Activated B cell treated with CpG ODN at 0.5 μM for 24 hours (primary cell): ENCODE measurements at regions not wholly inside any gene's neighbourhood (a gene's known extent, or its start where the extent isn't known, plus 50 kb on each side); places are given as distances from the start of the nearest gene placed in this dataset.

Source experiments
- ATAC-seq: fragments of 200-7000 bp; cut with Tn5 transposase; one replicate; pipeline ENCODE4 v1.10.0; 2021; ENCODE audit warnings: low read depth, mild to moderate bottlenecking, moderate library complexity
- CTCF ChIA-PET: fragments of 350-600 bp; sonication (Branson Sonifier 250); formaldehyde crosslinking; loops from one replicate; lab custom pipeline; 2021; ENCODE audit warnings: antibody characterized with exemption; lab: Charles Lee
- POLR2A ChIA-PET: fragments of 350-600 bp; sonication (Branson Sonifier 250); formaldehyde crosslinking; loops from one replicate; lab custom pipeline; 2021; ENCODE audit warnings: antibody characterized with exemption; lab: Charles Lee
- DNase-seq: peaks from one replicate; pipeline ENCODE4 v3.0.0; 2022
- H3K27ac Mint-ChIP-seq: one replicate; pipeline ENCODE4 v1.8.0; 2020; ENCODE audit warnings: mixed read lengths
- H3K27me3 Mint-ChIP-seq: one replicate; pipeline ENCODE4 v1.8.0; 2021; ENCODE audit warnings: mixed read lengths
- H3K36me3 Mint-ChIP-seq: one replicate; pipeline ENCODE4 v1.8.0; 2021; ENCODE audit warnings: low read depth, mixed read lengths
- H3K4me1 Mint-ChIP-seq: one replicate; pipeline ENCODE4 v1.8.0; 2021; ENCODE audit warnings: mixed read lengths
- H3K4me3 Mint-ChIP-seq: one replicate; pipeline ENCODE4 v1.8.0; 2020; ENCODE audit warnings: mild to moderate bottlenecking, mixed read lengths
- H3K9me3 Mint-ChIP-seq: one replicate; pipeline ENCODE4 v1.8.0; 2020; ENCODE audit warnings: mixed read lengths
- CTCF ChIP-seq: fragments of 200-600 bp; IDR thresholded peaks from one replicate; pipeline ENCODE4 v1.8.0; 2022; ENCODE audit warnings: antibody characterized with exemption, mild to moderate bottlenecking
- intact Hi-C: fragments of 100-400 bp; cut with micrococcal nuclease; formaldehyde crosslinking; loops from one replicate; pipeline ENCODE4 v1.15.1; 2024

DNA sequence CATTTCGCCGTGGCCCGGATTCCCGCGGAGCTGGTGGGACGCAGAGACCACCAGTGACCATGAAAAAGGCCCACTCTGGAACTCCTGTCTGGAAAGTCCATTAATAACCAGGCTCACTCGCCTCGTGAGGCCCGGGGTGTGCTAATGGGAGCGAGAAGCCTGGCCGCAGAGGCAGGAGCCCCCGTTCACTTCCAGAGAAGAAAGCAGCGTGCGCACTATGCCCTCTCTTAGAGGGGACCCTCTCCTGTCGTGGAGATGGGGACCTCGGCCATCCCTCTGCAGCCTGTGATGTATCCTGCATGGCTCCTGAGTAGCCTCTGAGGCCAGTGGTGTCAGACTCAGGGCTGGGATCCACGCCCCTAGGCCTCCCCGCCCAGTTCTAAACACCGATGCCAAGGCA lies 134.1 kb upstream of the VRK1 start:
- POLR2A ChIA-PET: no interaction called here
- no peak for DNase-seq

DNA sequence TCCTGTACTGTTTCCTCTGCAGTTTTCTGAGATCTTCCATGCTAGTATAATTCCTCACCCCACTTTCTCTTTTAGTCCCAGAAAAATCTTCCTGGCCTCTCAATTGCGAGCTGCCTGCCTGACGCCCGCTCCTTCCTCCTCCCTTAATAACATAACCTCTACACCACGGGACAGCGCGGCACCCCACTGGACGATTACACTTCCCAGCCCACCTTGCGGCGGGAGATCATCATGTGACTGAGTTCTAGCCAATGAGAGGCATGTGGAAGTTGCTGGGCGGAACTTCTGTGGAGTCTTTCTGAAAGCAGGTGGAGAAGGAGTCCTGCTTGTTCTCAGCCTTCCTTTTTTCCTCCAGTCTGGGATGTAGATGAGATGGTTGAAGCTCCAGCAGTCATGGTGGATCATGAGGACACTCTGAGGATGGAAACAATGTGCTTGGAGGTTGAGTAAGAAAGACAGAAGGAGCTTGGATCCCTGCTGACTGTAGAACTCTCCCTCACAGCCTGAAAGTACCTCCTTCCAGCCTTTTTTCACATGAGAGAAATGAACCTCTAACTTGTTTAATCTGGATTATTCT lies 133.6 kb upstream of the VRK1 start:
- no peak for TF ChIP-seq CTCF
- no peaks in the 10 kb centered on the region for H3K9me3 Mint-ChIP-seq
- H3K4me1 Mint-ChIP-seq: no peaks in the 10 kb centered on the region
- H3K4me3 Mint-ChIP-seq: no peak overlapping the region
- H3K27ac Mint-ChIP-seq: no peak overlapping the region
- ChIA-PET CTCF (no interaction called here), POLR2A (no interaction called here)
- ATAC-seq: no peak
- peaks cover 23% of the 10 kb centered on the region for H3K27me3 Mint-ChIP-seq
- intact Hi-C loops: no loop called here
- no peaks in the 10 kb centered on the region for H3K36me3 Mint-ChIP-seq
- DNase-seq: no peak

More for the DNA sequence above, 134.1 kb upstream of the VRK1 start:
- intact Hi-C loops: no loop called here
- no peak for TF ChIP-seq CTCF
- no peak for ATAC-seq
- Mint-ChIP-seq H3K9me3 (no peaks in the 10 kb centered on the region), H3K36me3 (no peaks in the 10 kb centered on the region), H3K4me1 (no peaks in the 10 kb centered on the region), H3K4me3 (no peak overlapping the region), H3K27ac (no peak overlapping the region), H3K27me3 (peaks cover 22% of the 10 kb centered on the region)
- CTCF ChIA-PET: no interaction called here

- no peak overlapping the region for H3K27ac Mint-ChIP-seq
- H3K9me3 Mint-ChIP-seq: no peaks in the 10 kb centered on the region
- no peak overlapping the region for H3K4me3 Mint-ChIP-seq
- ChIA-PET POLR2A (no interaction called here), CTCF (no interaction called here)
- no peaks in the 10 kb centered on the region for H3K36me3 Mint-ChIP-seq
- DNase-seq (no peak), ATAC-seq (no peak)
- peaks cover 13% of the 10 kb centered on the region for H3K27me3 Mint-ChIP-seq
- intact Hi-C loops: no loop called here
- TF ChIP-seq CTCF: no peak
- no peaks in the 10 kb centered on the region for H3K4me1 Mint-ChIP-seq
Measured at GRCh38 chr14:96666088-96666487, 131.1 kb upstream of the VRK1 start.

GRCh38 chr14:96670391-96670790 lies 126.8 kb upstream of the VRK1 start:
- H3K27ac Mint-ChIP-seq: no peak overlapping the region
- H3K36me3 Mint-ChIP-seq: no peaks in the 10 kb centered on the region
- no peak for TF ChIP-seq CTCF
- intact Hi-C loops: no loop called here
- no peak for DNase-seq
- H3K27me3 Mint-ChIP-seq: peaks cover 14% of the 10 kb centered on the region
- ChIA-PET CTCF (no interaction called here), POLR2A (no interaction called here)
- H3K4me3 Mint-ChIP-seq: no peak overlapping the region
- no peak for ATAC-seq
- H3K4me1 Mint-ChIP-seq: no peaks in the 10 kb centered on the region
- H3K9me3 Mint-ChIP-seq: no peaks in the 10 kb centered on the region

- intact Hi-C loops: no loop called here
- no peaks in the 10 kb centered on the region for H3K36me3 Mint-ChIP-seq
Measured at GRCh38 chr14:96671218-96671617, 126.0 kb upstream of the VRK1 start.

More at GRCh38 chr14:96671218-96671617, 126.0 kb upstream of the VRK1 start:
- DNase-seq (no peak), ATAC-seq (no peak)
- ChIA-PET CTCF (no interaction called here), POLR2A (no interaction called here)
- Mint-ChIP-seq H3K27ac (no peak overlapping the region), H3K4me3 (no peak overlapping the region), H3K4me1 (no peaks in the 10 kb centered on the region), H3K9me3 (no peaks in the 10 kb centered on the region), H3K27me3 (peaks cover 12% of the 10 kb centered on the region)
- TF ChIP-seq CTCF: no peak
